ENCODE measurements at regions not wholly inside any gene's neighbourhood (a gene's known extent, or its start where the extent isn't known, plus 50 kb on each side); places are given as distances from the start of the nearest gene placed in this dataset.
"Not testable (repeated sequence)": the region's sequence is repeated elsewhere in the genome, so short reads cannot be mapped to it uniquely, and the experiment has no call there.

- no peak for DNase-seq (ENCODE audit: low read depth)
Measured at GRCh38 chr11:110347660-110348059, 51.2 kb upstream of the RDX start.

- DNase-seq (ENCODE audit: low read depth): peak; percentile 41
Measured at GRCh38 chr11:110349138-110349996, 53.0 kb upstream of the RDX start.

GRCh38 chr11:110349997-110350383 lies 53.6 kb upstream of the RDX start:
- not testable (repeated sequence) for DNase-seq (ENCODE audit: low read depth)

GRCh38 chr11:110355011-110355744 lies 58.8 kb upstream of the RDX start:
- DNase-seq (ENCODE audit: low read depth): no peak

- peak; percentile 75 for DNase-seq (ENCODE audit: low read depth)
Measured at GRCh38 chr11:110356762-110357671, 60.6 kb upstream of the RDX start.

GRCh38 chr11:110358336-110358735 lies 61.9 kb upstream of the RDX start:
- no peak for DNase-seq (ENCODE audit: low read depth)

GRCh38 chr11:110360781-110361408 lies 64.5 kb upstream of the RDX start:
- not testable (repeated sequence) for DNase-seq (ENCODE audit: low read depth)

- peak; percentile 10 for DNase-seq (ENCODE audit: low read depth)
Measured at GRCh38 chr11:110362971-110363509, 66.6 kb upstream of the RDX start.

- peak; percentile 58 for DNase-seq (ENCODE audit: low read depth)
Measured at GRCh38 chr11:110366291-110366690, 63.5 kb upstream of the FDX1 start.

- peak; percentile 15 for DNase-seq (ENCODE audit: low read depth)
Measured at GRCh38 chr11:110367571-110367970, 62.2 kb upstream of the FDX1 start.

- peak; percentile 45 for DNase-seq (ENCODE audit: low read depth)
Measured at GRCh38 chr11:110371084-110371483, 58.7 kb upstream of the FDX1 start.

- DNase-seq (ENCODE audit: low read depth): peak; percentile 62
Measured at GRCh38 chr11:110373051-110373702, 56.6 kb upstream of the FDX1 start.

- peak; percentile 38 for DNase-seq (ENCODE audit: low read depth)
Measured at GRCh38 chr11:110374921-110375320, 54.8 kb upstream of the FDX1 start.

GRCh38 chr11:110375351-110375750 lies 54.4 kb upstream of the FDX1 start:
- no peak for DNase-seq (ENCODE audit: low read depth)

- no peak for DNase-seq (ENCODE audit: low read depth)
Measured at GRCh38 chr11:110376021-110376420, 53.7 kb upstream of the FDX1 start.

- DNase-seq (ENCODE audit: low read depth): peak; percentile 89
Measured at GRCh38 chr11:110376711-110377324, 52.9 kb upstream of the FDX1 start.

GRCh38 chr11:110377434-110377833 lies 52.3 kb upstream of the FDX1 start:
- DNase-seq (ENCODE audit: low read depth): no peak

GRCh38 chr11:110379261-110379660 lies 50.5 kb upstream of the FDX1 start:
- DNase-seq (ENCODE audit: low read depth): peak; percentile 24

- DNase-seq (ENCODE audit: low read depth): no peak
Measured at GRCh38 chr11:110379936-110380335, 49.8 kb upstream of the FDX1 start.

Data from amniotic epithelial cell (primary cell).